NCI-H345 (cell line): ENCODE measurements at regions not wholly inside any gene's neighbourhood (a gene's known extent, or its start where the extent isn't known, plus 50 kb on each side); places are given as distances from the start of the nearest gene placed in this dataset.
"Not testable (repeated sequence)": the region's sequence is repeated elsewhere in the genome, so short reads cannot be mapped to it uniquely, and the experiment has no call there.

Experiments used
- DNase-seq: peaks from one replicate; lab custom pipeline; 2025; lab: John Stamatoyannopoulos, UW

GRCh38 chr1:94672934-94673333, 131.4 kb upstream of the F3 start:
- no peak for DNase-seq

- no peak for DNase-seq
Measured at GRCh38 chr1:94672001-94672400, 130.4 kb upstream of the F3 start.

- DNase-seq = no peak
Measured at GRCh38 chr1:94670273-94670672, 128.7 kb upstream of the F3 start.

- DNase-seq = no peak
Measured at GRCh38 chr1:94669198-94669597, 127.6 kb upstream of the F3 start.

- DNase-seq = no peak
Measured at GRCh38 chr1:94668528-94668927, 127.0 kb upstream of the F3 start.

GRCh38 chr1:94667818-94668217, 126.3 kb upstream of the F3 start:
- DNase-seq = no peak

GRCh38 chr1:94666797-94667196, 125.2 kb upstream of the F3 start:
- no peak for DNase-seq

GRCh38 chr1:94661431-94661932, 119.9 kb upstream of the F3 start:
- DNase-seq = no peak

- no peak for DNase-seq
Measured at GRCh38 chr1:94660994-94661393, 119.4 kb upstream of the F3 start.

GRCh38 chr1:94660258-94660657, 118.7 kb upstream of the F3 start:
- DNase-seq = no peak

GRCh38 chr1:94659202-94659601, 117.6 kb upstream of the F3 start:
- DNase-seq = not testable (repeated sequence)

GRCh38 chr1:94658221-94658620, 116.7 kb upstream of the F3 start:
- no peak for DNase-seq

GRCh38 chr1:94657776-94658175, 116.2 kb upstream of the F3 start:
- DNase-seq = not testable (repeated sequence)

- DNase-seq = no peak
Measured at GRCh38 chr1:94656967-94657366, 115.4 kb upstream of the F3 start.

GRCh38 chr1:94654919-94655318, 113.4 kb upstream of the F3 start:
- DNase-seq = no peak

- no peak for DNase-seq
Measured at GRCh38 chr1:94654459-94654858, 112.9 kb upstream of the F3 start.

- no peak for DNase-seq
Measured at GRCh38 chr1:94654031-94654430, 112.5 kb upstream of the F3 start.

GRCh38 chr1:94653454-94653853, 111.9 kb upstream of the F3 start:
- no peak for DNase-seq

- DNase-seq = no peak
Measured at GRCh38 chr1:94651076-94651475, 109.5 kb upstream of the F3 start.

- no peak for DNase-seq
Measured at GRCh38 chr1:94650301-94650700, 108.7 kb upstream of the F3 start.

- no peak for DNase-seq
Measured at GRCh38 chr1:94648225-94649007, 106.9 kb upstream of the F3 start.

GRCh38 chr1:94646786-94647555, 105.4 kb upstream of the F3 start:
- no peak for DNase-seq

GRCh38 chr1:94646141-94646643, 104.6 kb upstream of the F3 start:
- no peak for DNase-seq
